SK-N-SH treated with all-trans-retinoic acid at 6 μM for 48 hours (cell line): ENCODE measurements at regions not wholly inside any gene's neighbourhood (a gene's known extent, or its start where the extent isn't known, plus 50 kb on each side); places are given as distances from the start of the nearest gene placed in this dataset.

Source experiments
- ARNTL ChIP-seq: fragments of 450-650 bp; formaldehyde crosslinking; IDR thresholded peaks from 2 replicates; pipeline ENCODE4 v1.5.0; 2020; ENCODE audit warnings: low read depth, mild to moderate bottlenecking, moderate library complexity, borderline replicate concordance
- CSDC2 ChIP-seq: fragments of 250-450 bp; sonication (Bioruptor Pico); IDR thresholded peaks from 2 replicates; pipeline ENCODE4 v1.5.0; 2020; ENCODE audit warnings: mild to moderate bottlenecking, moderate library complexity
- GLIS3 ChIP-seq: fragments of 250-450 bp; sonication (Bioruptor Pico); IDR thresholded peaks from 2 replicates; pipeline ENCODE4 v1.5.0; 2020; ENCODE audit warnings: mild to moderate bottlenecking, moderate library complexity
- PPARA ChIP-seq: fragments of 250-450 bp; sonication (Bioruptor Pico); IDR thresholded peaks from 2 replicates; pipeline ENCODE4 v1.5.0; 2020; ENCODE audit warnings: mild to moderate bottlenecking, borderline replicate concordance
- RARB ChIP-seq: fragments of 250-450 bp; sonication (Bioruptor Pico); IDR thresholded peaks from 2 replicates; pipeline ENCODE4 v1.8.0; 2021; ENCODE audit warnings: mild to moderate bottlenecking, moderate library complexity
- ZFP3 ChIP-seq: fragments of 250-450 bp; sonication (Bioruptor Pico); IDR thresholded peaks from 2 replicates; pipeline ENCODE4 v1.5.0; 2020; ENCODE audit warnings: mild to moderate bottlenecking, moderate library complexity
- ZFP30 ChIP-seq: fragments of 450-650 bp; formaldehyde crosslinking; IDR thresholded peaks from 2 replicates; pipeline ENCODE4 v1.5.0; 2022; ENCODE audit warnings: mild to moderate bottlenecking, moderate library complexity
- ZNF8 ChIP-seq: fragments of 450-650 bp; formaldehyde crosslinking; IDR thresholded peaks from 2 replicates; pipeline ENCODE4 v1.5.0; 2020; ENCODE audit warnings: mild to moderate bottlenecking, moderate library complexity
- TF ChIP-seq, protein P1 (sequence below): fragments of 250-450 bp; sonication (Bioruptor Pico); IDR thresholded peaks from 2 replicates; pipeline ENCODE4 v1.5.1; 2020; ENCODE audit warnings: low read depth, mild to moderate bottlenecking, moderate library complexity
- TF ChIP-seq, protein P2 (sequence below): fragments of 250-450 bp; sonication (Bioruptor Pico); IDR thresholded peaks from 2 replicates; pipeline ENCODE4 v1.8.0; 2020; ENCODE audit warnings: mild to moderate bottlenecking, moderate library complexity, borderline replicate concordance

DNA sequence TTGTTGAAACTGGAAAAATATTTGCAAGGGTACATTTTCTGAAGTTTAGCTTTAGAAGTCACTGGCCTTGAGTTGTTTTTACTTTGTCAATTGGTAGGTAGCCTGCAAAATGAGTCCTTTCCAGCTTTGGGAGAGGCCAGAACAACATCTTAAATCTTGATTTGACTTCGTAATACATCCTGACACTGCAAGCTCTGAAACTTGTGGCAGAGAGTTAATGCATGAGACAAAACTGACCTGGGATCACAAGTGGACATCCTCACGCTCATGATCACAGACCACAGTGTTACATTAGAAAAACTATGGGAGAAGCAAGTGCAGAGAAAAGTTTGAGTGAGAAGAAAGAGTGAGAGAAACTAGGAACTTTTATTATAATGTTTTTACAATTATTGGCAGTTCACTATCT lies 550.9 kb downstream of the USP25 start:
- TF ChIP-seq, protein P1, sequence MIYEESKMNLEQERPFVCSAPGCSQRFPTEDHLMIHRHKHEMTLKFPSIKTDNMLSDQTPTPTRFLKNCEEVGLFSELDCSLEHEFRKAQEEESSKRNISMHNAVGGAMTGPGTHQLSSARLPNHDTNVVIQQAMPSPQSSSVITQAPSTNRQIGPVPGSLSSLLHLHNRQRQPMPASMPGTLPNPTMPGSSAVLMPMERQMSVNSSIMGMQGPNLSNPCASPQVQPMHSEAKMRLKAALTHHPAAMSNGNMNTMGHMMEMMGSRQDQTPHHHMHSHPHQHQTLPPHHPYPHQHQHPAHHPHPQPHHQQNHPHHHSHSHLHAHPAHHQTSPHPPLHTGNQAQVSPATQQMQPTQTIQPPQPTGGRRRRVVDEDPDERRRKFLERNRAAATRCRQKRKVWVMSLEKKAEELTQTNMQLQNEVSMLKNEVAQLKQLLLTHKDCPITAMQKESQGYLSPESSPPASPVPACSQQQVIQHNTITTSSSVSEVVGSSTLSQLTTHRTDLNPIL = no peak
- TF ChIP-seq ARNTL (CRISPR knock-in tag) (no peak), ZFP30 (CRISPR knock-in tag) (no peak), ZFP3 (no peak), RARB (CRISPR knock-in tag) (no peak), CSDC2 (CRISPR knock-in tag) (no peak), PPARA (no peak), ZNF8 (no peak), GLIS3 (CRISPR knock-in tag) (no peak)
- TF ChIP-seq, protein P2, sequence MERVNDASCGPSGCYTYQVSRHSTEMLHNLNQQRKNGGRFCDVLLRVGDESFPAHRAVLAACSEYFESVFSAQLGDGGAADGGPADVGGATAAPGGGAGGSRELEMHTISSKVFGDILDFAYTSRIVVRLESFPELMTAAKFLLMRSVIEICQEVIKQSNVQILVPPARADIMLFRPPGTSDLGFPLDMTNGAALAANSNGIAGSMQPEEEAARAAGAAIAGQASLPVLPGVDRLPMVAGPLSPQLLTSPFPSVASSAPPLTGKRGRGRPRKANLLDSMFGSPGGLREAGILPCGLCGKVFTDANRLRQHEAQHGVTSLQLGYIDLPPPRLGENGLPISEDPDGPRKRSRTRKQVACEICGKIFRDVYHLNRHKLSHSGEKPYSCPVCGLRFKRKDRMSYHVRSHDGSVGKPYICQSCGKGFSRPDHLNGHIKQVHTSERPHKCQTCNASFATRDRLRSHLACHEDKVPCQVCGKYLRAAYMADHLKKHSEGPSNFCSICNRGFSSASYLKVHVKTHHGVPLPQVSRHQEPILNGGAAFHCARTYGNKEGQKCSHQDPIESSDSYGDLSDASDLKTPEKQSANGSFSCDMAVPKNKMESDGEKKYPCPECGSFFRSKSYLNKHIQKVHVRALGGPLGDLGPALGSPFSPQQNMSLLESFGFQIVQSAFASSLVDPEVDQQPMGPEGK = no peak
